Ovary (tissue), 7 donors: ENCODE measurements at regions not wholly inside any gene's neighbourhood (a gene's known extent, or its start where the extent isn't known, plus 50 kb on each side); places are given as distances from the start of the nearest gene placed in this dataset.

Experiments
- DNase-seq, 5 donors: peaks; one replicate each; pipeline ENCODE4 v3.0.0-alpha.2; 2019 to 2020
- H3K27ac ChIP-seq, 2 donors: fragments of 200-600 bp; one replicate each; pipeline versions ENCODE4 v1.5.1 to v1.8.0; 2019 to 2022
- H3K27me3 ChIP-seq: fragments of 200-600 bp; one replicate; pipeline ENCODE4 v1.8.0; 2022
- H3K36me3 ChIP-seq: fragments of 200-600 bp; sonication (generic); one replicate; pipeline ENCODE4 v1.5.1; 2019
- H3K4me1 ChIP-seq: one replicate; pipeline ENCODE4 v1.8.1; 2013; ENCODE audit warnings: mild to moderate bottlenecking, moderate library complexity; ENCODE audit not compliant: insufficient read depth
- H3K4me3 ChIP-seq: fragments of 200-600 bp; sonication (generic); one replicate; pipeline ENCODE4 v1.5.1; 2017
- H3K9me3 ChIP-seq, 2 donors: fragments of 200-600 bp in 1 of 2; sonication (generic) in 1 of 2; one replicate each; pipeline versions ENCODE4 v1.5.1 to v1.8.1; 2013 to 2019; ENCODE audit warnings: mild to moderate bottlenecking in 1 of 2, moderate library complexity in 1 of 2
- EP300 ChIP-seq: sonication (generic); formaldehyde crosslinking; IDR thresholded peaks from one replicate; pipeline ENCODE4 v1.6.1; 2017; ENCODE audit warnings: antibody characterized with exemption
- POLR2A ChIP-seq: fragments of 450-650 bp; IDR thresholded peaks from one replicate; pipeline ENCODE4 v1.6.1; 2017; ENCODE audit warnings: antibody characterized with exemption, mild to moderate bottlenecking, moderate library complexity
- WGBS, 3 donors: extraction: QIAGEN DNeasy Blood & Tissue Kit in 1 of 3; methylation state at CpG; one replicate each; pipeline versions ENCODE4 v1.1.5 to v1.1.7; 2013 to 2017; 5-methylcytosine and 5-hydroxymethylcytosine counted together
- intact Hi-C, 4 donors: fragments of 100-400 bp; cut with DNase I; formaldehyde crosslinking; loops; one replicate each; pipeline versions ENCODE4 v1.11.0 to v1.15.1; 2022 to 2023
- TF ChIP-seq, protein P1 (sequence below), 3 donors: fragments of 450-650 bp in 2 of 3; fragments of 200-600 bp in 1 of 3; IDR thresholded peaks; one replicate each; pipeline versions ENCODE4 v1.5.1 to v1.8.0; 2016 to 2022; ENCODE audit warnings: antibody characterized with exemption in 3 of 3, mild to moderate bottlenecking in 1 of 3
- donor health status: DM: no; HTN: no; CAD: no; lungs with moderate emphysema.
- donor health status: DM: no; HTN: no; CAD: no.
- donor health status: Bipolar disorder and iron deficiency.
- donor health status: DM: no; HTN: no; CAD: no.
- donor health status: DM: yes; HTN: yes; CAD: no.

DNA sequence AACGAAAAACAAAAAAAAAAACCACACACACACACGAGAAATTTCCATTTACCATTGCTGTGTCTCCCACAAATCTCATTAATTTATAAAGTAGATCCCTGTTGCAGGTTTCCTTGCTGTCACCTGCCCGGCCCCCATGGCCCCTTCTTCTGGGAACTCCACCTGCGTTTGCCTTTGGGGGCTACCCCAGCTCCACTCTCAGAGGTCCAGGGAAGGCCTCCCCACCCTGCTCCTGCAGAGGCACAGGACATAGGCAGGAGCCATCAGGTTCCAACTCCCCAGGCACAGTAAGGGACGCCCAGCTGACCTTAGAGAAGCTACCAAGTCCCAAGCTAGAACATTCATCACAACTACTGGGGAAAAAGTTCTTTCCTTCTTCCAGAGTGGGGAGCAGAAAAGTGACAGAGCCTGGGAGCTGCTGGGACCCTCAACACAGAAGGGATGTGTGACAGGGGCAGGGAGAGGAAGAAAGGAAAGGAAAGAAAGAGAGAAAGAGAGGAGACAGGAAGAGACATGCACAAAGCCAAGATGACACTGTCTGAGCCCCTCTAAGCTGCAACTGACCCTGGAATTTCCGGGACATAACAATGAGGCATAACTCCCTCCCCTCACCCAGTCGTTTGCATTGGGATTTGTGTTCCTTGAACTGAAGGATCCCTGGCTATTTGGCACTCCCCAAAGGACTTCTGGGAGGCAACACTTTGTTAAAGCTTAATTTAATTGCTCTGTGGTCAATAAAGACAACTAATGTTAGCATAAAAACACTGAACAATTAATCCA, 175.7 kb downstream of the SHANK2 start:
- Histone ChIP-seq H3K36me3 (no peaks in the 10 kb centered on the region), H3K4me3 (no peak overlapping the region), H3K27me3 (no peaks in the 10 kb centered on the region), H3K9me3 (no peaks in the 10 kb centered on the region), H3K4me1 (no peaks in the 10 kb centered on the region), H3K27ac (no peak overlapping the region)
- intact Hi-C loops, result no loop called here
- no peak for TF ChIP-seq EP300
- TF ChIP-seq, protein P1, sequence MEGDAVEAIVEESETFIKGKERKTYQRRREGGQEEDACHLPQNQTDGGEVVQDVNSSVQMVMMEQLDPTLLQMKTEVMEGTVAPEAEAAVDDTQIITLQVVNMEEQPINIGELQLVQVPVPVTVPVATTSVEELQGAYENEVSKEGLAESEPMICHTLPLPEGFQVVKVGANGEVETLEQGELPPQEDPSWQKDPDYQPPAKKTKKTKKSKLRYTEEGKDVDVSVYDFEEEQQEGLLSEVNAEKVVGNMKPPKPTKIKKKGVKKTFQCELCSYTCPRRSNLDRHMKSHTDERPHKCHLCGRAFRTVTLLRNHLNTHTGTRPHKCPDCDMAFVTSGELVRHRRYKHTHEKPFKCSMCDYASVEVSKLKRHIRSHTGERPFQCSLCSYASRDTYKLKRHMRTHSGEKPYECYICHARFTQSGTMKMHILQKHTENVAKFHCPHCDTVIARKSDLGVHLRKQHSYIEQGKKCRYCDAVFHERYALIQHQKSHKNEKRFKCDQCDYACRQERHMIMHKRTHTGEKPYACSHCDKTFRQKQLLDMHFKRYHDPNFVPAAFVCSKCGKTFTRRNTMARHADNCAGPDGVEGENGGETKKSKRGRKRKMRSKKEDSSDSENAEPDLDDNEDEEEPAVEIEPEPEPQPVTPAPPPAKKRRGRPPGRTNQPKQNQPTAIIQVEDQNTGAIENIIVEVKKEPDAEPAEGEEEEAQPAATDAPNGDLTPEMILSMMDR (IDR thresholded peaks at IDR 0.05), result no peak
- 64 to 68% (median 67%) methylated on average over 7 of the region's 7 CpGs for WGBS, 3 donors
- DNase-seq, result no peak

DNA sequence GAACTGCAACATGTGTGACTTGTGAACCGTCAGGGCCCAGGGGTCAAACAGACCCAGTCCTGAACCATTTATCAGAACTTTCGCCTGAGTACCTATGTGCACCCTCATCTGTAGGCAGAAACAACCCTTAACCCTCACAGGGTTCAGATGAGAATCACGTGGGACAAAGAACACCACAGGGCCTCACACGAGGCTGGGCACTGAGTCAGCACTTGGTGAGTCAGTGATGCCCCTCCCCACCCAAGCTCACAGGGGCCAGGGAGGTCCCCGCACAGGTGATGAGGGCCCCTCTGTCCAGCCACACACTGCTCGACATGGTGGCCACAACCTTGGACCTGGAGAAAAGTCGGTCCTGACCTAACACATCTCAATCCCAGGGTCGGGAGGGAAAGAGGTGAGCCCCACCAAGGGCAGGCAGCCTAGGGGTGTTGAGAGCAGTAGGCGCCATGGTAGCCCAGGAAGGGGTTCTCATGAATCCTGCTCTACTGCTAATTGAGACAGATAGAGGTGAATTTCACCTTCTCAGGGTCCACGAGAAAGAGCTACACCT, 176.4 kb downstream of the SHANK2 start:
- Histone ChIP-seq H3K9me3 (no peaks in the 10 kb centered on the region), H3K27me3 (no peaks in the 10 kb centered on the region)
- WGBS, 3 donors, result 74 to 75% (median 74%) methylated on average over 10 of the region's 10 CpGs

DNA sequence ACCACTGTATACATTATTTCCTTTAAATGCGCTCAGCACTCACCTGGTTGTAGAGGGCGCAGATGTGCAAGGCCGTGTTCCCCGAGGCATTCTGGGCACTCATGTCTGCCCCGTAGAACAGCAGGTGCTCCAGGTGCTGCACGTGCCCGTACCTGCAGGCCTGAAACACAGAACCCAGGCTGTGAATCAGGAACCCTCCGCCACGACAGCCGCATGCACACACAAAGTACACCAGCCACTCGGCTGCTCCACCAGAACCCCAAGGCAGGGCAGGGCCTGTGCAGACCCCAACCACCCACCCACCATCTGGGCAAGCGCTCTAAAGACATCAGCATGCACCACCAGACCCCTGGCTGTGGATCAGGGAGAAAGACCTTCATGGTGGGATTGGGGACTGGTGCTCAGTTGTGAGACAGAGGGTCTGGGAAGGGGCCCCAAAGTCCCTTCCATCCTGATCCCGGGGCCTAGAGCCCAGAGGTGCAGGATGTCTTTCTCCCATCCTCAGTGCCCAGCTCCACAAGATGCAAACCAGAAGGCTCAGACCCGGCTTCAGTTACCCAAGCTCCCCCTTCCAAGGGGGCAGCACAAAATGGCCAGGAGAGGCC, 177.2 kb downstream of the SHANK2 start:
- 90 to 95% (median 91%) methylated on average over 13 to 14 of the region's 14 CpGs for WGBS, 3 donors

More for the DNA sequence above, 176.4 kb downstream of the SHANK2 start:
- Histone ChIP-seq H3K4me1 (no peaks in the 10 kb centered on the region), H3K36me3 (no peaks in the 10 kb centered on the region), H3K4me3 (no peak overlapping the region), H3K27ac (no peak overlapping the region)
- intact Hi-C loops, result no loop called here
- TF ChIP-seq, protein P1 (IDR thresholded peaks at IDR 0.05), result no peak
- TF ChIP-seq POLR2A, result no peak
- TF ChIP-seq EP300, result no peak
- DNase-seq, result no peak

DNA sequence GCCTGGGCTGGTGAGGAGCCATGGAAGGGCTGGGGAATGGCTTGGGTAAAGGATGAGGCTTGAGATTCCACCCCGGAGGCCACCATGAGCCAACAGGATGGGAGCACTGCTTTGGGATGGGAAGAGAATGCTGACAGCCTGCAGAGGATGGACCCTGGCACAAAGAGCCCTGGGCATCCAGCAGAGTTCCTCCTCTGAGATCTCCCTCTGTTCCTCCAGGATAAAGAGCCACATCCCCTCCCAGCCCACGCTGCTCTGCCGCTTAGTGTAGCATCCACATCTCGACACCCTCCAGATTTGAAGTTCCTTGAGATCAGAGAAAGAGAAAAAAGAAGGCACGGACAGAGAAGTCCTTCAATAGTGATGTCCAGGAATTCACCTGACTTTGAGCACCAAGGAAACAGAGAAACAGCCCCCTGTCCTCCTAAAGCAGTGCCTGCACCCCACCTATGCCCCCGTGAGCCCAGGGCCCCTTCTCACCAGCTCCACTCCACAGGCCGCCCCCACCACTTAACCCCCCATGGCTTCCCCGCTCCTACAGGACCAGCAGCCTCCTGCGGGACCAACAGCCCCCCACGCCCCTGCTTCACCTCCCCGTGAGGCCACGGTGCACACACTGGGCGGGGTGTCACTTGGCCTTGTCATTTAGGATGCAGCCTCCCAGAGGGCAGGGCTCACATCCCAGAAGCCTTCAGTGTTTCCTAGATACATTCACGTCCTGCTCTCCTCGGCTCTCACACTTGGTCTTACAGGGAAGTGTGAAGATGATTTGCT, 180.5 kb downstream of the SHANK2 start:
- DNase-seq, result no peak
- Histone ChIP-seq H3K4me3 (no peak overlapping the region), H3K27me3 (no peaks in the 10 kb centered on the region), H3K36me3 (no peaks in the 10 kb centered on the region), H3K27ac (no peak overlapping the region), H3K9me3 (no peaks in the 10 kb centered on the region), H3K4me1 (no peaks in the 10 kb centered on the region)
- 70 to 74% (median 71%) methylated on average over 15 of the region's 15 CpGs for whole genome bisulfite sequencing, 3 donors
- intact Hi-C loops, result no loop called here
- TF ChIP-seq, protein P1 (IDR thresholded peaks at IDR 0.05), result no peak
- TF ChIP-seq POLR2A, result no peak
- no peak for TF ChIP-seq EP300

More for the DNA sequence above, 177.2 kb downstream of the SHANK2 start:
- no peak for DNase-seq
- H3K36me3 ChIP-seq, result no peaks in the 10 kb centered on the region
- no peaks in the 10 kb centered on the region for H3K27me3 ChIP-seq
- intact Hi-C loops, result no loop called here
- no peak overlapping the region for H3K4me3 ChIP-seq
- no peak overlapping the region for H3K27ac ChIP-seq
- H3K4me1 ChIP-seq, result no peaks in the 10 kb centered on the region
- TF ChIP-seq POLR2A (no peak), EP300 (no peak)
- TF ChIP-seq, protein P1 (IDR thresholded peaks at IDR 0.05), result no peak
- no peaks in the 10 kb centered on the region for H3K9me3 ChIP-seq
